ENCODE measurements at regions not wholly inside any gene's neighbourhood (a gene's known extent, or its start where the extent isn't known, plus 50 kb on each side); places are given as distances from the start of the nearest gene placed in this dataset.

DNA sequence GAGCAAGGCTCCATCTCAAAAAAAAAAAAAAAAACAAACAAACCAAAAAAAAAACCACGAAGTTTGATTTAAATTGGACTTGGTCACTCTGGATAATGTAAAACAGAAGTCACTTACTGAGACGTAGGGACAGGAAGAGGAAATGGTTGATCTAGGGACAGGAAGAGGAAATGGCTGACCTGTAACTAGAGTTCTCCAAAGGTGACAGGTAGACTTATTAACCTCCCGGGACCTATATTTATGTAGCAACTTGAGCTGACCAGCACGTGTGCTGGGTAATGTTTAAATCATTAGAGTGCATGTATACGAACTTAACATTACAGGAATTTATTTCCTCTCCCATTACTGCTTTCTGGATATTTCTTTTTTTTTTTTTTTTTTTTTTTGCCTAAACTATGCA, 81.5 kb upstream of the DHX40 start:
- no peaks in the 10 kb centered on the region for H4K20me1 ChIP-seq (ENCODE audit: control insufficient read depth, insufficient read depth, low read depth, low read length)
- no peaks in the 10 kb centered on the region for H3F3A ChIP-seq (ENCODE audit: control insufficient read depth, insufficient read depth)
- H3K4me1 ChIP-seq (ENCODE audit: control insufficient read depth, low read length) = peaks cover 7% of the 10 kb centered on the region
- TF ChIP-seq, protein P1, sequence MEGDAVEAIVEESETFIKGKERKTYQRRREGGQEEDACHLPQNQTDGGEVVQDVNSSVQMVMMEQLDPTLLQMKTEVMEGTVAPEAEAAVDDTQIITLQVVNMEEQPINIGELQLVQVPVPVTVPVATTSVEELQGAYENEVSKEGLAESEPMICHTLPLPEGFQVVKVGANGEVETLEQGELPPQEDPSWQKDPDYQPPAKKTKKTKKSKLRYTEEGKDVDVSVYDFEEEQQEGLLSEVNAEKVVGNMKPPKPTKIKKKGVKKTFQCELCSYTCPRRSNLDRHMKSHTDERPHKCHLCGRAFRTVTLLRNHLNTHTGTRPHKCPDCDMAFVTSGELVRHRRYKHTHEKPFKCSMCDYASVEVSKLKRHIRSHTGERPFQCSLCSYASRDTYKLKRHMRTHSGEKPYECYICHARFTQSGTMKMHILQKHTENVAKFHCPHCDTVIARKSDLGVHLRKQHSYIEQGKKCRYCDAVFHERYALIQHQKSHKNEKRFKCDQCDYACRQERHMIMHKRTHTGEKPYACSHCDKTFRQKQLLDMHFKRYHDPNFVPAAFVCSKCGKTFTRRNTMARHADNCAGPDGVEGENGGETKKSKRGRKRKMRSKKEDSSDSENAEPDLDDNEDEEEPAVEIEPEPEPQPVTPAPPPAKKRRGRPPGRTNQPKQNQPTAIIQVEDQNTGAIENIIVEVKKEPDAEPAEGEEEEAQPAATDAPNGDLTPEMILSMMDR (IDR thresholded peaks at IDR 0.05; ENCODE audit: low read depth, low read length, poor library complexity, severe bottlenecking) = no peak
- H3K79me2 ChIP-seq (ENCODE audit: control insufficient read depth, low read length) = no peaks in the 10 kb centered on the region
- H3K9me3 ChIP-seq (ENCODE audit: control insufficient read depth, insufficient read depth, low read length) = no peaks in the 10 kb centered on the region
- no peak overlapping the region for H3K27ac ChIP-seq (ENCODE audit: low read depth, low read length)
- H3K9me2 ChIP-seq (replicated peaks; ENCODE audit: control insufficient read depth, low read length) = no peaks in the 10 kb centered on the region
- H3K4me2 ChIP-seq (ENCODE audit: low read length) = peak overlapping the region; percentile 19
- peak overlapping the region; percentile 2 for H3K4me3 ChIP-seq (ENCODE audit: low read length)
- peaks cover 14% of the 10 kb centered on the region for H3K27me3 ChIP-seq (ENCODE audit: control insufficient read depth, low read length)
- H3K36me3 ChIP-seq (ENCODE audit: control insufficient read depth, low read length) = no peaks in the 10 kb centered on the region

- H3K4me2 ChIP-seq (ENCODE audit: low read length) = no peak overlapping the region
- no peak overlapping the region for H3K4me3 ChIP-seq (ENCODE audit: low read length)
- peaks cover 14% of the 10 kb centered on the region for H3K27me3 ChIP-seq (ENCODE audit: control insufficient read depth, low read length)
- TF ChIP-seq, protein P1 (IDR thresholded peaks at IDR 0.05; ENCODE audit: low read depth, low read length, poor library complexity, severe bottlenecking) = no peak
- TF ChIP-seq EZH2phosphoT487 (IDR thresholded peaks at IDR 0.05; ENCODE audit: borderline replicate concordance, low read length) = no peak
- H3K36me3 ChIP-seq (ENCODE audit: control insufficient read depth, low read length) = no peaks in the 10 kb centered on the region
- H3K9me3 ChIP-seq (ENCODE audit: control insufficient read depth, insufficient read depth, low read length) = no peaks in the 10 kb centered on the region
- no peaks in the 10 kb centered on the region for H3K79me2 ChIP-seq (ENCODE audit: control insufficient read depth, low read length)
- H3K27ac ChIP-seq (ENCODE audit: low read depth, low read length) = no peak overlapping the region
- no peaks in the 10 kb centered on the region for H4K20me1 ChIP-seq (ENCODE audit: control insufficient read depth, insufficient read depth, low read depth, low read length)
- H3K9me2 ChIP-seq (replicated peaks; ENCODE audit: control insufficient read depth, low read length) = no peaks in the 10 kb centered on the region
- H3F3A ChIP-seq (ENCODE audit: control insufficient read depth, insufficient read depth) = no peaks in the 10 kb centered on the region
- H3K4me1 ChIP-seq (ENCODE audit: control insufficient read depth, low read length) = peaks cover 7% of the 10 kb centered on the region
Observed at GRCh38 chr17:59485015-59485414, 80.4 kb upstream of the DHX40 start.

- H3K4me1 ChIP-seq (ENCODE audit: control insufficient read depth, low read length) = peaks cover 7% of the 10 kb centered on the region
- H3K9me3 ChIP-seq (ENCODE audit: control insufficient read depth, insufficient read depth, low read length) = no peaks in the 10 kb centered on the region
- no peaks in the 10 kb centered on the region for H3K9me2 ChIP-seq (replicated peaks; ENCODE audit: control insufficient read depth, low read length)
- no peaks in the 10 kb centered on the region for H4K20me1 ChIP-seq (ENCODE audit: control insufficient read depth, insufficient read depth, low read depth, low read length)
- TF ChIP-seq, protein P1 (IDR thresholded peaks at IDR 0.05; ENCODE audit: low read depth, low read length, poor library complexity, severe bottlenecking) = no peak
- no peak for TF ChIP-seq EZH2phosphoT487 (IDR thresholded peaks at IDR 0.05; ENCODE audit: borderline replicate concordance, low read length)
- H3K36me3 ChIP-seq (ENCODE audit: control insufficient read depth, low read length) = no peaks in the 10 kb centered on the region
- peaks cover 14% of the 10 kb centered on the region for H3K27me3 ChIP-seq (ENCODE audit: control insufficient read depth, low read length)
- H3K79me2 ChIP-seq (ENCODE audit: control insufficient read depth, low read length) = no peaks in the 10 kb centered on the region
- H3F3A ChIP-seq (ENCODE audit: control insufficient read depth, insufficient read depth) = no peaks in the 10 kb centered on the region
- H3K4me2 ChIP-seq (ENCODE audit: low read length) = no peak overlapping the region
- no peak overlapping the region for H3K27ac ChIP-seq (ENCODE audit: low read depth, low read length)
- H3K4me3 ChIP-seq (ENCODE audit: low read length) = no peak overlapping the region
Observed at GRCh38 chr17:59485946-59486345, 79.5 kb upstream of the DHX40 start.
